WI38 (cell line): ENCODE measurements at regions not wholly inside any gene's neighbourhood (a gene's known extent, or its start where the extent isn't known, plus 50 kb on each side); places are given as distances from the start of the nearest gene placed in this dataset.
"Not testable (repeated sequence)": the region's sequence is repeated elsewhere in the genome, so short reads cannot be mapped to it uniquely, and the experiment has no call there.

Source experiments
- H3K4me3 ChIP-seq: 2 replicates; pipeline ENCODE4 v1.5.1; 2011; ENCODE audit warnings: low read depth, mild to moderate bottlenecking, control low read depth, low read length
- CTCF ChIP-seq: IDR thresholded peaks from 2 replicates; pipeline ENCODE4 v1.5.1; 2012; ENCODE audit warnings: low read depth, mild to moderate bottlenecking, control low read depth, low read length

DNA sequence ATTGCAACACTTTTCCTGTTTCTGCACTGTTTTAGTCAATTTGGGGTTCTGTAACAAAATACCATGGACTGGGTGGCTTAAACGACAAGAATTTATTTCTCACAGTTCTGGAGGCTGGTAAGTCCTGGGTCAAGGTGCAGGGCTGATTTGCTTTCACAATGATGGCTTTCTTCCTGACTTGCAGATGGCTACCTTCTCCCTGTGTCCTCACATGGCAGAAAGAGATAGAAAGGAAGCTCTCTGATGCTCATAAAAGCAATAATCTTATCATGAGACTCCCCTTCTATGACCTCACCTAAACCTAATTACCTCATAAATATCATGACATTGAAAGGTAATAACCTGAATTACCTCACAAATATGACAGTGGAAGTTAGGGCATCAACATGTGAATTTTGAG lies 511.5 kb upstream of the CITED2 start:
- no peak overlapping the region for H3K4me3 ChIP-seq
- TF ChIP-seq CTCF, result no peak

DNA sequence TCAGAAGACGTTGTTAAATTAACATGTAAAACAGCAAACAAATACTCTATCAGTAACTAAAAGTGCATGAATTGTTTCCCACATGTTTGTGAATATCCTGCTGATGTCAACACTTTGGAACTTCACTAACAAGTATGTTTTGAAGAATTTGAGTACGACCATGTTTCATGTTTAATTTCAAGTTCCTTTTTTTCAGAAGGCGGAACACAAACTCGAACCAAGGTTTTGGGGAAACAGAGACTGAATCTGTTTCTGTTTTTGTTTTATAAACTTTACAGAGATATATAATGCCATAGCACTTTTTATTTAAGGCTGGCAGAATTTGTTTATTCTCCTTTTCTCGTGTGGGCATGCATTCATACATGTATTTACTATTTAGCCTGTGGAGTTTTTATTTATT lies 509.3 kb upstream of the CITED2 start:
- H3K4me3 ChIP-seq, result no peak overlapping the region
- TF ChIP-seq CTCF, result no peak

GRCh38 chr6:139882977-139883728 lies 508.7 kb upstream of the CITED2 start:
- H3K4me3 ChIP-seq, result no peak overlapping the region
- no peak for TF ChIP-seq CTCF

GRCh38 chr6:139882234-139882633 lies 507.8 kb upstream of the CITED2 start:
- H3K4me3 ChIP-seq, result peak overlapping the region; percentile 36
- no peak for TF ChIP-seq CTCF

GRCh38 chr6:139881728-139882211 lies 507.3 kb upstream of the CITED2 start:
- peak overlapping the region; percentile 36; the same call in 1 of the 2 replicates for H3K4me3 ChIP-seq
- TF ChIP-seq CTCF, result peak; percentile 37; the same call in 1 of the 2 replicates

DNA sequence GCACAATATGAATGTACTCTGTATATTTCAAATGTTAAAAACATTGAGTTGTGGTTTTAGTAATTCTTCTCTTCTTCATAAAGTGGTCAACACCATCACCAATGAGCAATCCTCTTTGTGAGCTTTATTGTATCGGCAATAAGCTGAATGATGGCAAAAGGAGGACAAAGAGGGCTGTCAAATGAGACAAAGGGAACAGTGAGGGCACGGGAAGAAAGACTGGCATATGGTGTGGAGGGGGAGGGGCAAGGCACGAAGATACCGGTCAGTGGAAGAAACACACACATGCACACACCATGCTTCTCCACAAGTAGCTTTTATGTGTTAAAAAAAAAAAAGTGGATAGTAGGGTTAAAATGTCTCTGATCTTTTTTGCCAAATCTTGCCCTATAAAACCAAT lies 506.8 kb upstream of the CITED2 start:
- no peak overlapping the region for H3K4me3 ChIP-seq
- no peak for TF ChIP-seq CTCF

DNA sequence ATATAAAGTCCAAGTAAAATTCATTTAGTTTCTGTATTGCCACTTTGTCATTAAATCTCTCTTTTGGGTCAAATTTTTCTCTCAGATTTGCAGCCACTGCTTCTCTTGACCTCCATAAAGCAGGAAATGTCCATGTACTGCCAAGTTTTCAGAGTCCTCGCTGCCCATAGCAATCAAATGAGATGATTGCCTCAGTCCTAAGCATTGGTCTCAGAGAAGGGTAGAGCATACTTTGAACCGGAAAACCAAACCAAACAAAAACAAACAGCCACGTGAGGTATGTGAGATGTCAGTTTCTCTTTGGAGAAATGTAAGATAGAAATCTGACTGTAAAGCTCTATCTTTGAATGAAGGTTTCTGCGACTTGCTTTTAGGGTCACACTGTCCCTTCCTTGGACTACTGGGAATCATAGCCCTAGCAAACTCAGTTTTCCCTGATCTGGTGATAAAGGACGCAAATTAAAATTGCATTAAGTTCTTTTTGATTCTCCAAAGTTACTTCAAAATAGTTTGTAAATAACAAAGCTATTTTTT lies 505.4 kb upstream of the CITED2 start:
- no peak for TF ChIP-seq CTCF
- no peak overlapping the region for H3K4me3 ChIP-seq

DNA sequence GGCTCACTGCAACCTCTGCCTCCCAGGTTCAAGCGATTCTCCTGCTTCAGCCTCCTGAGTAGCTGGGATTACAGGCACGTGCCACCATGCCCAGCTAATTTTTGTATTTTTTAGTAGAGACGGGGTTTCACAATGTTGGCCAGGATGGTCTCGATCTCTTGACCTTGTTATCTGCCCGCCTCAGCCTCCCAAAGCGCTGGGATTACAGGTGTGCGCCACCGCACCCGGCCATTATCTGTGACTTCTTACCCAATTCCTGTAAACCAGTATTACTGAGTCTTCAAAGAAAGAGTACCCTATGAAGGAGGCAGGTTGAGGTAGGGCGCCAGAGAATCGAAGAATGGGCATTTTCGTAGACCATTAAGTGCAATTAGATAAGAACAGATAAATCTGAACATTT lies 504.8 kb upstream of the CITED2 start:
- H3K4me3 ChIP-seq, result not testable (repeated sequence)
